HUES48 (cell line): ENCODE measurements at regions not wholly inside any gene's neighbourhood (a gene's known extent, or its start where the extent isn't known, plus 50 kb on each side); places are given as distances from the start of the nearest gene placed in this dataset.

Experiments used
- H3K27ac ChIP-seq: one replicate; pipeline ENCODE4 v1.7.0; 2013; ENCODE audit warnings: low read depth, low read length, inconsistent platforms
- H3K27me3 ChIP-seq: 2 replicates; pipeline ENCODE4 v1.6.1; 2013; ENCODE audit warnings: mild to moderate bottlenecking, low read length; ENCODE audit not compliant: control insufficient read depth, insufficient read depth
- H3K36me3 ChIP-seq: 2 replicates; pipeline ENCODE4 v1.6.1; 2013; ENCODE audit warnings: low read length; ENCODE audit not compliant: control insufficient read depth, insufficient read depth
- H3K4me1 ChIP-seq: 2 replicates; pipeline ENCODE4 v1.6.1; 2013; ENCODE audit warnings: mild to moderate bottlenecking, low read length; ENCODE audit not compliant: control insufficient read depth, insufficient read depth
- H3K4me3 ChIP-seq: 2 replicates; pipeline ENCODE4 v1.5.1; 2013; ENCODE audit warnings: mild to moderate bottlenecking, low read depth, low read length
- H3K9ac ChIP-seq: 2 replicates; pipeline ENCODE4 v1.6.1; 2013; ENCODE audit warnings: mild to moderate bottlenecking, low read depth, low read length, moderate library complexity
- H3K9me3 ChIP-seq: 2 replicates; pipeline ENCODE4 v1.6.1; 2013; ENCODE audit warnings: low read length; ENCODE audit not compliant: control insufficient read depth, insufficient read depth

DNA sequence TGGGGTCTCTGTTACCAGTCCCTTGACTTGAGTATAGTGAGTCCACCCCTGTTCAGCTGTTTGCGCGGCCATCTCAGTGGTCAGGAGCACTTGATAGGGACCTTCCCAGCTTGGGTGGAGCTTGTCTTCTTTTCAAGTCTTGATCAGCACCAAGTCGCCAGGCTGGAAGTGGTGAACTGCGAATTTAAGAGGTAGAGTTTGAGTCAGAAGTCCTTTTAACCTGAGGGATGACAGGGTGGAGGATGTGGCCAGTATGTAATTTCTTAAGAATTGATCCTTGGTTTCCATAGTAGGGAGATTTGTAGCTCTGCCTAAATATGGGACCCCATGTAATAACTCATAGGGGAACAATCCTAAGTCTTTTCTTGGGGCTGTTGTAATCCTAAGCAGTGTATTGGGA lies 86.3 kb upstream of the XCR1 start:
- H3K27ac ChIP-seq, result peak overlapping the region; percentile 46
- H3K36me3 ChIP-seq, result no peaks in the 10 kb centered on the region
- no peak overlapping the region for H3K4me3 ChIP-seq
- H3K9ac ChIP-seq, result no peak overlapping the region
- no peaks in the 10 kb centered on the region; the same call in 1 of the 2 replicates for H3K4me1 ChIP-seq
- H3K9me3 ChIP-seq, result no peaks in the 10 kb centered on the region
- no peaks in the 10 kb centered on the region for H3K27me3 ChIP-seq

DNA sequence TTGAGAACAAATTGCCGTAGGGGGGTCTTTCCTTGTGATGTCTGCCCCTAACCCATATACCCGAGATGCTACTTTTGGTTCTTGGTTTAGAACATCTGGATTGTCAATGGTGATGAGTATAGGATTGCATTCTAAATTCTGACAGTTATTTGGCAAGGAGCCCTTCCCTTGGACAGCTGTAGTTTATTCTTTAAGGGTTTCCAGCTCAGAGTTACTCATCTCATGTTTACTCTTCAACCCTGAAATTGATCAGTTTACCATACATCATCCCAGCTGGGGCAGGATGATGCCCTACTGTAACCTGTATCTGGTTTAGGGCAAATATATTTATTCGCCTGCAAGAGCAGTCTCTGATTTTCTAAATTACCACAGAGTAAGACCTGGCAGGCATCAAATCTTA lies 85.7 kb upstream of the XCR1 start:
- no peaks in the 10 kb centered on the region for H3K9me3 ChIP-seq
- H3K36me3 ChIP-seq, result no peaks in the 10 kb centered on the region
- H3K27me3 ChIP-seq, result no peaks in the 10 kb centered on the region
- no peak overlapping the region for H3K4me3 ChIP-seq
- H3K9ac ChIP-seq, result no peak overlapping the region
- no peak overlapping the region for H3K27ac ChIP-seq
- H3K4me1 ChIP-seq, result no peaks in the 10 kb centered on the region; the same call in 1 of the 2 replicates

DNA sequence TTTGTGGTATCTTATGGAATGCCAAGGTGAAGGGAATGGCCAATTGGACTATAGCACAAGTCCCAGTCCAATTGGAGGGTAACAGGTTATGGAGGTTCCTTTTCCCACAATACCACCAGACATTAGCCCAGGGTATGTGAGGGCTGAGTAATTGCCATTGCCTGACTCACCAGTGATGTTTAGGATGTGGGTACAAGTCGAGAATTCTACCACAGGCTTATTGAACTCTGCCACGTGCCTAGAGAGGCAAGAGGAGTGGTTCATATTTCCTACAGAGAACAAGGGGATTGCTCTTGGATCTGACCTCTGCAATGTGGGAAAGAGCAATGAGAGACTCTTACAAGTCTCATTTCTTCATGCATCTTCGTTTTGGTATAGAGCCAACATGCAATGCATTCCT lies 85.0 kb upstream of the XCR1 start:
- no peak overlapping the region for H3K4me3 ChIP-seq
- no peak overlapping the region for H3K27ac ChIP-seq
- H3K36me3 ChIP-seq, result no peaks in the 10 kb centered on the region
- H3K9ac ChIP-seq, result no peak overlapping the region
- H3K27me3 ChIP-seq, result no peaks in the 10 kb centered on the region
- H3K9me3 ChIP-seq, result no peaks in the 10 kb centered on the region
- H3K4me1 ChIP-seq, result no peaks in the 10 kb centered on the region; the same call in 1 of the 2 replicates

DNA sequence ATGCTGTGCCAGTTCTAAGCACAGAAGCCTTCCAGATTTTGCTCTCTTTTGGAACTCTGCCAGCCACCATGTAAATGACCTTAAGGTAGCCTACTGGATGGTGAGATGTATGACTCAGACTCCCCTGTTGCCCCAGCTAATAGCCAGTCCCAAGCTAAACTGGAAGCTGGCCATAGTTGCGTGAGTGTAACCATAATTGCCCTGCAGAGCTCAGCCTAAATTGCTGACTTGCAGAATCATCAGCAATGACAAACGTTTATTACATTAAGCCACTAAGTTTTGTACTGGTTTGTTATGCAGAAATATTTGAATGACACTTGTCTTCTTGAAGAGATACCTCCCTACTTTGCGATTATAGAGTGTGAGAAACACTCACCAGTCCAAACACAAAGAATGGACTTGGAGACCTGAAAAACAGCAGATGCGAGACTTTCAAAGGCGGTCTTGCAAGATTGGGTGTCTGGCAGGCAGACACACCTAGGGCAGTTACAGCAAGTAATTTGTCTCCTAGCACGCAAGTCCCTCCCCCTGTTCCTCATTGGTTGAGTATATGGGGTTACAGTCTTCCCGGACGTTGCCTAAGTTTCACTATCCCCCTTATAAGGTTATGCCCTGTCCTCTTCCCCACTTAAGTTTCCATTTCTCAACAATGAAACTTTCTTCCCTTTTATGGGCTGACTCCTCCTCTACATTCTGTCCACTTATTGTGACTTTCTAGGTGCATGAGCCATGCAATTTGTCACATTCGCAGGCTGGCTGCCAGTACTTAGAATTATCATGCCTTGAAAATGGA lies 83.6 kb upstream of the XCR1 start:
- Histone ChIP-seq H3K36me3 (no peaks in the 10 kb centered on the region), H3K9me3 (no peaks in the 10 kb centered on the region), H3K9ac (no peak overlapping the region), H3K27me3 (no peaks in the 10 kb centered on the region), H3K4me3 (no peak overlapping the region), H3K27ac (no peak overlapping the region), H3K4me1 (no peaks in the 10 kb centered on the region; the same call in 1 of the 2 replicates)

DNA sequence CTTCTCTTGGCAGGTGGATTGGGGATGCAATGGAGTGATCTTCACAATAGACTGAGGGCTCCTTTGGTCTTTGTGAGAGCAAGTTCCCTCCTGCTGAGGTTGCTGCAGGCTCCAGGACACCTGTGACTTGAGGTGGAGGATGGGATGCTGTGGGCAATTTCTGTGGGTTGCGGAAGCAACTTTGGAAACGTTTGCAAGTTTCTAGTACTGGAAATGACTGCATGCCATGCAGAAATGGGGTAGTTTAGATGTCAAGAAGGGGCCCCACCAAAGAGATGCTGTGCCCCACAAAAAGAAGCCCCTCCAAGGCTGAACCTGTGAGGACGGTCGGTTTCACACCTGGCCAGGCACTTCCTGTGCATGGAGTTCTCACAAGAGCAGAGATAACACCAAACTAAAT lies 80.4 kb upstream of the XCR1 start:
- Histone ChIP-seq H3K9me3 (no peaks in the 10 kb centered on the region), H3K36me3 (no peaks in the 10 kb centered on the region), H3K27ac (no peak overlapping the region), H3K4me1 (no peaks in the 10 kb centered on the region), H3K4me3 (no peak overlapping the region), H3K27me3 (no peaks in the 10 kb centered on the region), H3K9ac (no peak overlapping the region)

DNA sequence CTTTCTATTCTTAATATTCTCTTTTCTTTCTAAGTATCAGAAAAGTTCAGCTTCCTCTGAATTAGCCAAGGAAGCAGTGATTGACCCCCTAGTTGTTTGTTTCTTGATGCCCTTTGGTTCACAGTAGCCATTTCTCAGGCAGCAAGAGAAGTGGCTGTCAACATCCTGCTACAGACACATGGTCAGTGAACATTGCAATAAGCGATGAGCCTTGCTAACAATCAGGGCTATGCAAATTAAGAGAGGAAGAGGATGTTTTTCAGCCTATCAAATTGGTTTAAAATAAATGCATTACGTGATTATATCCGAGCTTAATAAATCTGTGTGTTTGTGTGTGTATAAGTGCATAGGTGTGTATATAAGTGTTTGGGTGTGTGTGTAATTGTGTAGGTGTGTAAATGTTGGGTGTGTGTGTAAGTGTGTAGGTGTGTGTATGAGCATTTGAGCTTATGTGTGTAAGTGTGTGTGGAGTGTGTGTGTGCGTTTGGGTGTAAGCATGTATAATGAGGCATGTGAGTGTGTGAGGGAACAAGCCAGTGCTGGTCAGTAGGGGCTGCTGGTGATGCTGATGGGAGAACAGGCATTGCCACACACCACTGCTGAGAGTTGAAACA lies 78.1 kb upstream of the XCR1 start:
- H3K4me1 ChIP-seq, result no peaks in the 10 kb centered on the region
- H3K27me3 ChIP-seq, result no peaks in the 10 kb centered on the region
- no peaks in the 10 kb centered on the region for H3K36me3 ChIP-seq
- H3K9me3 ChIP-seq, result no peaks in the 10 kb centered on the region
- H3K27ac ChIP-seq, result no peak overlapping the region
- H3K9ac ChIP-seq, result no peak overlapping the region
- no peak overlapping the region for H3K4me3 ChIP-seq

DNA sequence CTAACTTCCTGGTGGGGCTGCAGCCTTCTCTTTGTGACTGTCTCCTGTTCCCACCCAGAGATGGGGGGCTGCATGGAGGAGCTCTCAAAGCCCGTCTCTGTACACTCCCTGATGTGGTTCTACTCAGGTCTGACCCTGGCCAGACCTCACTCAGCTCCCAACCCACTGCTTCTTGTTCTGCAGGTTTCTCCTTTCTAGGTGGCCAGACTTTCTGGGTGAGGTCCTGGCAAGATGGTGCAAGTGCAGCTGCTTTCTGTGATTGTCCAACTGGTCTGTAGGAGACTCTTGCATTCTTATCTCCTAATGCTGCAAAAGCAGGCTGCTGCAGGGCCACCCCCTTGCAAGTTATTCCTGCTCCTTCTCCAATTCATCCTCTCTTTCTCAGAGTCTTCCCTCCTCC lies 77.4 kb upstream of the XCR1 start:
- no peaks in the 10 kb centered on the region for H3K27me3 ChIP-seq
- H3K4me1 ChIP-seq, result no peaks in the 10 kb centered on the region
- H3K9me3 ChIP-seq, result no peaks in the 10 kb centered on the region
- H3K9ac ChIP-seq, result no peak overlapping the region
- no peak overlapping the region for H3K4me3 ChIP-seq
- no peaks in the 10 kb centered on the region for H3K36me3 ChIP-seq
- H3K27ac ChIP-seq, result no peak overlapping the region

DNA sequence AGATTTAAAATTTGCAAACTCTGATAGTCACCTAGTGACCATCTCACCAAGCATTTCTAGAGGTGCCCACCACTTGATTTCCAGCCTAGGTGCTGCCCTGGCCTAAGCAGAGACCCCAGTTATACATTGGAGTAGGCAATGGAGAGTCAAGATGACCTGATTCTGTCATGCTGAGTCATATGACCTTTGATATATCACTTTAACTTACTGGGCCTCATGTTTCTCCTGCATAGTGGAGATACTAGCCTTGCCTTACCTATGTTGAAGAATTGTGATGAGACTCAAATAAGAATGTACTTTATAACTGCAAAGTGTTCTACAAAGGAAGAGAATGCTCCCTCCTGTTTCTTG lies 75.5 kb upstream of the XCR1 start:
- H3K36me3 ChIP-seq, result no peaks in the 10 kb centered on the region
- H3K27me3 ChIP-seq, result no peaks in the 10 kb centered on the region
- H3K4me3 ChIP-seq, result no peak overlapping the region
- no peaks in the 10 kb centered on the region for H3K9me3 ChIP-seq
- H3K27ac ChIP-seq, result no peak overlapping the region
- H3K9ac ChIP-seq, result no peak overlapping the region
- no peaks in the 10 kb centered on the region for H3K4me1 ChIP-seq

DNA sequence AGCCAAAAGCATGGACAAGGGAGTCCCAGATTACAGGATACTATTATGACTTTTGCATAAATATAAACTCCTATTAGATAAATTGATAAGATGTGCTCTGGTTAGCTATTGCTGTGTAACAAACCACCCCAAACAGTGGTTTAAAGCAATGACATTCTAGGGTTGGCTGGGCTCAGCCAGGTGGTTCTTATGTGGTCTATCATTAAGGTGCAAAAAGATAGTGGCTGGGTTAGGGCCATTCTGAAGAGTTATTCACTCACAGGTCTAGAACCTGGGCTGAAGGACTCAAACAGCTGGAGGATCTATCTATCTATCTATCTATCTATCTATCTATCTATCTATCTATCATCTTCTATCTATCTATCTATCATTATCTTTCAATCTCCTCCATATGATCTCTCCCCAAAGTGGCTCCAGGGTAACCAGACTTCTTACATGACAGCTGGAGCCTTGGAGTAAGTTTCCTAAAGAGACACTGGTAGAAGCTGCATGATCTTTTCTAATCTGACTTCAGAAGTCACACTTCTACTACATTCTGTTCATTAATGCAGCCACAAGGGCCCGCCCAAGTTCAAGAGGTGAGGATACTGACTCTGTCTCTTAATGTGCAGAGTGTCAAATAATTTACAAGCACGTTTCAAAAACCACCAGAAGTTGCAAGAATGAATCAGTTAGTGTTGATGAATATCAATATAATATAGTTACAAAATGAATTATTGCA lies 74.9 kb upstream of the XCR1 start:
- Histone ChIP-seq H3K9ac (no peak overlapping the region), H3K27ac (no peak overlapping the region), H3K4me3 (no peak overlapping the region), H3K9me3 (no peaks in the 10 kb centered on the region), H3K27me3 (no peaks in the 10 kb centered on the region), H3K4me1 (no peaks in the 10 kb centered on the region), H3K36me3 (no peaks in the 10 kb centered on the region)

DNA sequence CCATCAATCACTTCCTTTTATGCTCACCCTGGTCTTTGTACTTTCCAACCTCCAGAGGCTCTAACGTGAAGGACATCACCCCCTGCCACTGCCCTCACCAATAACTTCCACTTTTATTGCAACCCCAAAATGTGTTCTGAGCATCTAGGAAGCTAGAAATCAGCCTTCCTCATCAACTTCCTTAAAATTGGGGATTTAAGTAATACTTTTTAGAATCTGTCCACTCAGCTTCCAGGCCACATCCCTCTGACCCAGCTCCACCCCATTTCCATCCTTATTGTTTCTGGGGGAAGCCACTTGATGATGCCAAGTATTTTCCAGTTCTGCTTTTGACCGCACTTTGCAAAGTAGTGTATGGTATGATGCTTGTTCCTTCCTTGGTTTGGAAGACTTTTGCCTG lies 73.5 kb upstream of the XCR1 start:
- Histone ChIP-seq H3K36me3 (no peaks in the 10 kb centered on the region), H3K9me3 (no peaks in the 10 kb centered on the region), H3K27ac (no peak overlapping the region), H3K4me3 (no peak overlapping the region), H3K4me1 (no peaks in the 10 kb centered on the region), H3K27me3 (no peaks in the 10 kb centered on the region), H3K9ac (no peak overlapping the region)

DNA sequence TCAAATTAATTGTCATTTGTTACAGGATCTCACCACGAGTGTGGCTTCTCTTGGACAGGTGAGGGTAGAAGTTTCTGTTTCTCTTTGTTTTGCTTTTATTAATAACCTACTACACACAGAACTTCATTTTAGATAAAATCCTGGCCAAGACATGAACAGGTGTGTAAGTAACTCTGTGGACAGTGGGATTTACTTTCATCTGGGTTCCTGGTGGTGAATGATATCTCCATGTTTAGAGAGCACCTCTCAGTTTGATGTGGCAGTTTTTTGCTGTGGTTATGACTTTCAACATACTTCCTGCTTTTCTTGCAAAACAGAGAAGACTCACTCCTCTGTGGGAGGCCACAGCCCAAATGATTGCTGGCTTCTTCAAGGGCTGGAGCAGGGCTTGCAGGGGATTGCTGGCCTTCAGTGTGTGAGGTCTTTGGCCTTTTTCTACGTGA lies 71.1 kb upstream of the XCR1 start:
- Histone ChIP-seq H3K36me3 (no peaks in the 10 kb centered on the region), H3K9ac (no peak overlapping the region), H3K4me3 (no peak overlapping the region), H3K27ac (no peak overlapping the region), H3K27me3 (no peaks in the 10 kb centered on the region), H3K4me1 (no peaks in the 10 kb centered on the region), H3K9me3 (no peaks in the 10 kb centered on the region)
